ENCODE measurements at regions not wholly inside any gene's neighbourhood (a gene's known extent, or its start where the extent isn't known, plus 50 kb on each side); places are given as distances from the start of the nearest gene placed in this dataset.

DNA sequence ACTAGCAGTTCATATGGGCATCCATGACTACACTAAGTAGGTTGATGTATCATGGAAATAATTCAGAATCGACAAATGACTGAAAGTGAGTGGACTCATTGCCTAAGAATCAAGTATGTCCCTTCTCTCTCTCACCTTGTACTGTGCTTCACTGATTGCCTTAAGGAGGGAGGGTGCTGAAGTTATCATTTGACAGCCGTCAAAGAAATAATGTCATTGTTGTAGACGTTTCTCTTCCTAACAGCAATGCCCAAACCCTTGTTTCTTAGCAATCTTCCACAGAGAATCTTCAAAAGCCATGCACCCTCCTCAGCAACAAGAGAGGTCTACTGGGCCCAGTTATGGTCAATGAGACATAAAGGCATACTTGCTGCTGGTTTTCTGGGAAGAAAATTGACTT lies 785.0 kb downstream of the SUCLG1 start:
- DNase-seq (no peak), ATAC-seq (ENCODE audit: low FRiP score in 2 of 2) (no peak)
- H3K27me3 ChIP-seq = no peaks in the 10 kb centered on the region
- 69 to 84% methylated on average over 3 of the region's 3 CpGs for WGBS, 2 donors
- peaks cover 0 to 2% (median 1%) of the 10 kb centered on the region in 4 donors for H3K9me3 ChIP-seq
- no peaks in the 10 kb centered on the region for H3K4me1 ChIP-seq
- TF ChIP-seq, protein P1, sequence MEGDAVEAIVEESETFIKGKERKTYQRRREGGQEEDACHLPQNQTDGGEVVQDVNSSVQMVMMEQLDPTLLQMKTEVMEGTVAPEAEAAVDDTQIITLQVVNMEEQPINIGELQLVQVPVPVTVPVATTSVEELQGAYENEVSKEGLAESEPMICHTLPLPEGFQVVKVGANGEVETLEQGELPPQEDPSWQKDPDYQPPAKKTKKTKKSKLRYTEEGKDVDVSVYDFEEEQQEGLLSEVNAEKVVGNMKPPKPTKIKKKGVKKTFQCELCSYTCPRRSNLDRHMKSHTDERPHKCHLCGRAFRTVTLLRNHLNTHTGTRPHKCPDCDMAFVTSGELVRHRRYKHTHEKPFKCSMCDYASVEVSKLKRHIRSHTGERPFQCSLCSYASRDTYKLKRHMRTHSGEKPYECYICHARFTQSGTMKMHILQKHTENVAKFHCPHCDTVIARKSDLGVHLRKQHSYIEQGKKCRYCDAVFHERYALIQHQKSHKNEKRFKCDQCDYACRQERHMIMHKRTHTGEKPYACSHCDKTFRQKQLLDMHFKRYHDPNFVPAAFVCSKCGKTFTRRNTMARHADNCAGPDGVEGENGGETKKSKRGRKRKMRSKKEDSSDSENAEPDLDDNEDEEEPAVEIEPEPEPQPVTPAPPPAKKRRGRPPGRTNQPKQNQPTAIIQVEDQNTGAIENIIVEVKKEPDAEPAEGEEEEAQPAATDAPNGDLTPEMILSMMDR (IDR thresholded peaks at IDR 0.05) = no peak
- no peak for TF ChIP-seq POLR2A (IDR thresholded peaks at IDR 0.05)
- TF ChIP-seq EP300 (IDR thresholded peaks at IDR 0.05) = no peak
- TF ChIP-seq POLR2AphosphoS5 (IDR thresholded peaks at IDR 0.05) = no peak
- H3K27ac ChIP-seq = no peak overlapping the region
- no peaks in the 10 kb centered on the region for H3K36me3 ChIP-seq
- no peak overlapping the region for H3K4me3 ChIP-seq

DNA sequence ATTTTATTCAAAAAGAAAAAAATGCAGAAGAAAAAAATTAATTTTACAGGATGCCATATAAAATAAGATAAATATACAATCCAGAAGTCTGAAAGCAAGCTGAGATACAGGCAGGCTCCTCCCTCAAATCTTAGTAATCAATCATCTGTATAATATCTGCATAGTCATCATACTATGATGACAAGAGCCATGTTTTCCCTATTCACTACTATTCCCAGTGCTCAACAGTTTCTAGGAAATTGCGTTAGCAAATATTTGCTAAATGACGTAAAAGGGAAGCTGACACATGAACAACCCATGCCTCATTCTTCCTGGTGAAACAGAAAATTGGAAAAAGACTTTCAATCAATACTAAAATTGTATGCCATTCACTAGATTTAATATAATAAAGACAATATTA lies 793.2 kb downstream of the SUCLG1 start:
- DNase-seq (no peak), ATAC-seq (ENCODE audit: low FRiP score in 2 of 2) (peak in 1 of 2 donors; percentile 38)
- Histone ChIP-seq H3K27me3 (no peaks in the 10 kb centered on the region), H3K36me3 (no peaks in the 10 kb centered on the region), H3K4me3 (no peak overlapping the region), H3K9me3 (no peaks in the 10 kb centered on the region), H3K4me1 (no peaks in the 10 kb centered on the region), H3K27ac (no peak overlapping the region)
- WGBS, 2 donors = 48 to 59% methylated on average over 2 of the region's 2 CpGs
- TF ChIP-seq, protein P1 (IDR thresholded peaks at IDR 0.05) = no peak
- TF ChIP-seq EP300 (IDR thresholded peaks at IDR 0.05) = no peak

DNA sequence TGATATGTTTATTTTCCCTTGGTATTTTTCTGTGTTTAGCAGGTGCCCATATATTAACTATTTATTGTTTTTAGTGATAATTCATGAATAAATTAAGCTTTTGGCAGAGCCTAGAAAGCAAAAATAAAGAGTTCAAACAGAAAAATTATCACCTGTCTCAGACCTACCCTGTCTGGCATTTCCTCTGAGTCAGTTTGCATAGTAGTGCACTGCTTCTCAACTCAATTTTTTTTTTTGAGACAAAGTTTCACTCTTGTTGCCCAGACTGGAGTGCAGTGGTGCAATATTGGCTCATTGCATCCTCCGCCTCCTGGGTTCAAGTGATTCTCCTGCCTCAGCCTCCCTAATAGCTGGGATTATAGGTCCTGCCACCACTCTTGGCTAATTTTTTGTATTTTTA lies 793.9 kb downstream of the SUCLG1 start:
- Histone ChIP-seq H3K36me3 (no peaks in the 10 kb centered on the region), H3K27ac (no peak overlapping the region), H3K27me3 (no peaks in the 10 kb centered on the region), H3K4me1 (no peaks in the 10 kb centered on the region), H3K9me3 (no peaks in the 10 kb centered on the region), H3K4me3 (no peak overlapping the region)
- DNase-seq (no peak), ATAC-seq (ENCODE audit: low FRiP score in 2 of 2) (no peak)
- 100% methylated on average over 1 of the region's 1 CpG for WGBS, 2 donors
- TF ChIP-seq POLR2AphosphoS5 (IDR thresholded peaks at IDR 0.05) (no peak), EP300 (IDR thresholded peaks at IDR 0.05) (no peak), POLR2A (IDR thresholded peaks at IDR 0.05) (no peak)
- TF ChIP-seq, protein P1 (IDR thresholded peaks at IDR 0.05) = no peak

DNA sequence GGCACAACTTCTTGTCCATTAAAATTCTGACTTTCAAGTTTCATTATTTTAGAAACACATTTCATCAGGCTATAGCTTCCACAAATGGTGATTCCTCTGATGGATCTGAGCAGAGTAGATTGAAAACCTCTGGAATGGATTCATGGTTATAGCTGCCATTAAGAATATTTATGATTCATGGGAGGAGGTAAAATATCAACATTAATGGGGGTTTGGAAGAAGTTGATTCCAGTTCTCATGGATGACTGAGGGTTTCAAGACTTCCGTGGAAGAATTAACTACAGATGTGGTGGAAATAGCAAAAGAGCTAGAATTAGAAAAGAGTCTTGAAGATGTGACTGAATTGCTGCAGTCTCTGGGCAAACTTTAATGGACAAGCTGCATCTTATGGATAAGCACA lies 797.4 kb downstream of the SUCLG1 start:
- Histone ChIP-seq H3K9me3 (no peaks in the 10 kb centered on the region), H3K27ac (no peak overlapping the region), H3K36me3 (no peaks in the 10 kb centered on the region), H3K4me1 (no peaks in the 10 kb centered on the region), H3K27me3 (no peaks in the 10 kb centered on the region), H3K4me3 (no peak overlapping the region)
- ATAC-seq (ENCODE audit: low FRiP score in 2 of 2) (no peak), DNase-seq (no peak)
- WGBS, 2 donors = 72 to 98% methylated on average over 1 of the region's 1 CpG
- TF ChIP-seq EP300 (IDR thresholded peaks at IDR 0.05) = no peak
- TF ChIP-seq, protein P1 (IDR thresholded peaks at IDR 0.05) = no peak
- no peak for TF ChIP-seq POLR2AphosphoS5 (IDR thresholded peaks at IDR 0.05)
- TF ChIP-seq POLR2A (IDR thresholded peaks at IDR 0.05) = no peak

DNA sequence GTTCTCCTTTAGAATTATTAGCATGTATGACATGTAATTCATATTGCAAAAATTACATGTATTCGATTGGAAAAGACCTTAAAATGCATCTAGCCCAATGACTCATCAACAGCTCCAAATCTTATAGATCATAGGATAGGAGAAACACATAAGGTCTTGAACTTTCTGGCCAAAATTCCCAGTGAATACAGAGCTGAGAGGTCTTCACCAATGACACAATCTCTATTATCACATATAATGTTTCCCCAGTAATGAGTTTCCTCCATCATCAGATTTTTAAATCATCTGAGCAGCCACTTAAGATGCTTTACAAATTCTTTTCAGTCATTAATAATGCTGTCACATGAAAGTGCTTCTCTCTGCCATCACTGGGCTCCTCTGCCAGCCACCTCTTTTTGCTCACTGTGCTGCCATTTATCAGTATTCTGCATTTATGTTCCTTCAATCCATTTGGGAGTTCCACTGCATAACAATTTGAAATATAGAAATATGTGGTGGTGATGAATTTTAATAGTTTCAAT lies 804.9 kb downstream of the SUCLG1 start:
- whole genome bisulfite sequencing, 2 donors = 45 to 50% methylated on average over 1 of the region's 1 CpG
- Histone ChIP-seq H3K36me3 (no peaks in the 10 kb centered on the region), H3K27me3 (no peaks in the 10 kb centered on the region), H3K27ac (no peak overlapping the region), H3K9me3 (no peaks in the 10 kb centered on the region), H3K4me3 (no peak overlapping the region), H3K4me1 (no peaks in the 10 kb centered on the region)
- DNase-seq (no peak), ATAC-seq (ENCODE audit: low FRiP score in 2 of 2) (no peak)
- TF ChIP-seq EP300 (IDR thresholded peaks at IDR 0.05) = no peak

Data from upper lobe of left lung (tissue), 6 donors.